NCI-H1417 (cell line): ENCODE measurements at regions not wholly inside any gene's neighbourhood (a gene's known extent, or its start where the extent isn't known, plus 50 kb on each side); places are given as distances from the start of the nearest gene placed in this dataset.

ENCODE experiments used
- DNase-seq, 3 experiments: peaks; one replicate each; lab custom pipeline; 2025; lab: John Stamatoyannopoulos, UW

DNA sequence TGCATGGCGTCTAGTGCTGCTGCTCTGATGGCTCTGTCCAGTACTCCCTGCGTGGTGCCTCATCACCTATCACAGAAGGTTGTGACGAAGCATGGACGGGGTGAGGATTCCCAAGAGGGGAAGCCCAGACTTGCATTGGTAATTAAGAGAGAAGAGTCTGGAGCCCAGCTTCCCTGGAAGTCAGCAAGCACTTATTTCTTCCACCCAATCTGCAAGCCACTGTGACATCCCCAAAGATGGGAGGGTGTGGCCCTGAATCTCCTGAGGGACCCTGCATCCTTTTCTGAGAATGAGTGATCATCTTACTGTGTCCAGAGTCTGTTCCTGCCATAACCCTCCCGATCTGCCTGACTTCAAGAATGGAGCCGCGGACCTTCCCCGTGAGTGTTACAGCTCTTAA is 166.7 kb downstream of the PTPN20 start:
- DNase-seq, result no peak

GRCh38 chr10:47078393-47079203 is 167.4 kb downstream of the PTPN20 start:
- no peak for DNase-seq

DNA sequence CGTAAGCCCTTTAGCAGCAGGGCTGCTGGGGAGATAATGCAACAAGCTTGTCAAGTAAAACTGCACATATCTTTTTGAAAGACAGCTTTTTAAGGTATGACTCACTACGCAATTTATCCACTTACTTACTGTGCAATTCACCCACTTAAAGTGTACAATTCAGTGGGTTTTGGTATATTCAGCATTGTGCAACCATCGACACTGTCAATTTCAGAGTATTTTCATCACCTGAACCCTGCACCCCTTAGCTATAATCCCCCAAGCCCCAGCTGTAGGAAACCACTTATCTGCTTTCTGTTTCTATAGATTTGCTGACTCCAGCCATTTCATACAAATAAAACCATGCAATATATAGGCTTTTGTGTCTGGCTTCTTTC is 168.0 kb downstream of the PTPN20 start:
- DNase-seq, result no peak

GRCh38 chr10:47081264-47081663 is 170.0 kb downstream of the PTPN20 start:
- DNase-seq, result no peak

DNA sequence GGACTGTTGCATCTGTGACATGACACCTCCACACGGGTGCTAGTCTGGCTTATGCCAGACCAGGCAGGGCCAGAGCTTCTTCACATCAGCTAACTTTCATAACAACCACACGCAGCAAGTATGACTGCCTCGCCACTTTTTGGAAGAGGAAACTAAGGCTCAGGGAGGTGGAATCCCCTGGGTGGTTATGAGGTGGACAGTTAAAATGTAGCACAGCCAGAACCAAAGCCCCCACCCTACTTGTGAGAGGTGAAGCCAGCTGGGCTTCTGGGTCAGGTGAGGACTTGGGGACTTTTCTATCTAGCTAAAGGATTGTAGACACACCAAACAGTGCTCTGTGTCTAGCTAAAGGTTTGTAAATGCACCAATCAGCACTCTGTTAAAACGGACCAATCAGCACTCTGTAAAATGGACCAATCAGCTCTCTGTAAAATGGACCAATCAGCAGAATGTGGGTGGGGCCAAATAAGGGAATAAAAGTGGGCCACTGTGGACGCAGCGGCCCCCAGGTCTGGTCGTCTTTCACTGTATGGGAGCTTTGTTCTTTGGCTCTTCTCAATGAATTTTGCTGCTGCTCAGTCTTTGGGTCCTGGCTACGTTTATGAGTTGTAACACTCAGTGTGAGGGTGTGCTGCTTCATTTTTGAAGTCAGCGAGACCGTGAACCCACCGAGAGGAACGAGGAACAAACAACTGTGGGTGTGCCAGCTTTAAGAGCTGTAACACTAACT is 171.0 kb downstream of the PTPN20 start:
- no peak for DNase-seq

GRCh38 chr10:47087667-47088066 is 176.4 kb downstream of the PTPN20 start:
- no peak for DNase-seq

- DNase-seq, result no peak
Measured at GRCh38 chr10:47088656-47089354, 177.6 kb downstream of the PTPN20 start.

GRCh38 chr10:47090042-47090441 is 178.8 kb downstream of the PTPN20 start:
- no peak for DNase-seq

GRCh38 chr10:47090903-47091302 is 179.7 kb downstream of the PTPN20 start:
- no peak for DNase-seq

DNA sequence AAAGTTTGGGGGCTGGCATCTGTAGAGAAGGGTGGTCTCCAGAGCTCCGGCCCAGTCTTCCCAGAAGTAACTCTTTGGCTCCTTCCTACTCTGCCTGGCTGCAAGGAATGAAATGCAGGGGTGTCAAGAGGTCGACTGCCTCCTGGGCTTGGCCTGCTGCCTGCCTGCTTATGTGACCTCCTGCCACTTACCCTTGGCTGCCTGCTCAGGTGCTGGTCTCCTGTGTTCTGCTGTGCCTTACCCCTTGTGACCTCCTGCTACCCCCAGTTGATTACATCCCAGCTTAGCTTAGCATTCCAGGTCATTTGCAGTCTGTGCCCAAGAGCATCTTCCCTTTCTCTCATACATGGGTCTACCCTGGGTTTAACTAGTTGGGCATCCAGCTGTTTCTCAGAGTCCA is 180.2 kb downstream of the PTPN20 start:
- no peak for DNase-seq

DNA sequence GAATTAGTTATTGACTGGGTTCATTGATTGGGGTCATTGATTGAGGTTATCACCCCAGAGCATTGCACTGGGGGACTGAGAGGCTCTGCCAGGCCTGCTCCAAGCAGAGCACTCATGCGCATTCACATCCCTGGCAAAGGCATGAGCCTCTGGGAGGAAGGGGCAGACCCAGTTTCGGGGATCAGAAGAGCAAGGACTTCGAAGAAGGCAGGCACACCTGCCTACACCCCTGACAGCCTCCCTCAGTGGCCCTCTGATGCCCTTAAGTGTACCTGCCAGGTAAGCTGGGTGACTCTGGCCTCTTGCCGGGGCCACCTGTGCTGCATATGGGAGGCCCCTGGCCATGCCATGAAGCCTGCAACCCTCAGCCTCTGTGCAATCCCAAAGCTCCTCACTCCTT is 181.1 kb downstream of the PTPN20 start:
- DNase-seq, result no peak

DNA sequence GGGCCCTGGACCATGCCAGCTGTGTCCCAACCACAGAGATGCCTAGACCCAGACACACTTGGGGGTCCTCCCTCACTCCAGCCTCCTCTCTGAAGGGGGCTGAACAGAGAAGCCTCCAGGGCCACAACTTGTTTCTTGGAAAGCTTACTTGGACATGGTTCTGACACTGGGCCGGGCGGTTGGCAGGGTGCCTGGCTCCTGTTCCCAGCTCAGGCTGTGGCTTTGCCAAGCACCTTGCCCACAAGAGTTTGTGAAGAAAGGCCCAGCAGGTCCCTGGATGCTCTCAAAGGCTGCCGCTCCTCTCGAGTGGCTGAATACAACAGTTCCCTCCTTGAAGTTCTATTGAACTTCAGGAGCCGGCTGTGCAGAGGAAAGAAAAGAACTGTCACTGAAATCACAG is 181.6 kb downstream of the PTPN20 start:
- DNase-seq, result no peak

DNA sequence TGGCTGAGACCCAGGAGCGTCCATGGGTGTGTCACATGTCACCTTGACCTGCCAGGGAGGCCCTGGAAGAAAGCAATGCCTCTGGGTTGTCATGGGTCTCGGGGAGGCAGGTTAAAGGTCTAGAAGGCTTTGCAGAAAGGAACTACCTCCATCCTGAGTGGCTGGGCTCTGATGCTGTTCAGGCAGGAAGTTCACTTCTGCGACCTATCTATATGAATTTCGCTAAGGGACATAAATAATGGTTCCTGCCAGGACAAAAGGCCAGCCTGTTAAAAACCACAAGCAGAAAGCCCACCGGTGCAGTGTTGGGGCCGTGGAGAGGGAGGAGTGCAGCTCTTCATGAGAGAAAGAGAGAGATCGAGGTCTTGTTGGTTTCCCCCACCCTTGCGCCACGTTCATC is 182.9 kb downstream of the PTPN20 start:
- DNase-seq, result no peak

DNA sequence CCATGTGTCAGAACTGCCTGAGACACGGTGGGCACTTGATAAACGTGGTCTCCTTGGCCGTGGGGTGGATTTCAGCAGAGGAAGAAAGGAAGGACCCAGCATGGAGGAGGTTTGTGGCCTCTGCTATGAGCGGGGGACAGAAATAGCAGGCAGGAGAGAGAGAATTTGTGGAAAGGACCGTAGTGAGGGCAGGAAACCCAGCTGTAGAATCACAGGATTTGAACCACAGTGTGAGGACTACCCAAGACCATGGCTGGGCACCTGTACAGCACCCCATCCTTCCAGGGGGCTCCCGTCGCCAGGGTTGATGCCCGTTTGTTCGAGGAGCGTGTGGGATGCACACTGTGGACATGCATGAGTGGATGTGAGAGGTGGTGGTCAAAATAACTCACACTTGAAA is 183.4 kb downstream of the PTPN20 start:
- DNase-seq, result no peak

DNA sequence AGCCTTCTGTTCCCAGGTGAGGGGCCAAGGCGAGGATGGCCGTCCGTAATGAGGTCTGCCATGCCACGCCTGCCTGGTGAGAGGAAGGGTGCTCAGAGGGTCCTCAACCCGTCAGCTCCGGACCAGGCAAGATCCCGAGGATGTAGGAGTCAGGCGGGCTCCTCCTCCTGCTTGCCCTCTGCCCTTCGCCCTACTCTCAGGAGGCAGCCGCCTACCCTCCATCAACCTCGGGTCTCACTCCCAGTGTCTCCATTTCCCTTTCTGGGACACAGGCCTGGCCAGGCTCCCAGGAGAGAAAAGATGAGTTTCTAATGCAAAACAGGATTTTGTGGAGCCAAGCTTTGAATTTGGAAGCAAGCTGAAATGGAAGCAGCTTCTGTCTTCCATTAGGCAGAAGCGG is 184.0 kb downstream of the PTPN20 start:
- DNase-seq, result no peak

GRCh38 chr10:47095848-47096612 is 184.8 kb downstream of the PTPN20 start:
- DNase-seq, result no peak

DNA sequence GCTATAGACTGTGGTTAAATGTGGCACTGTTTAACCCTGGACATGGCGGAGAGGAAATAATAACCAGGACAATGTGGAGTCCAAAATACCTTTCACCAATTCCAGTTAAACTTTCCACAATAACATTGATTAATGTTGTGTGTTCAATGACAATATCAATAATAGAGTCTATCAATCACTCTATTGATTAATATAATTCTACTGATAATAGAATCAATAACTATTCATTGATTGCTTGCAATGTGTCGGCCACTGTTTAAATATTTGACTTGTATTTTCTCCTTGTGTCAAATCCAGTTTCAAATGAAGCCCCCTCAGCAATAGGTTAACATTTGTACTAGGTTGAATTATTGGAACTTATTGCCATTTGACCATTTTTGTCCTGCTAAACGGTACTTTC is 187.0 kb downstream of the PTPN20 start:
- DNase-seq, result no peak

GRCh38 chr10:47098964-47099363 is 187.7 kb downstream of the PTPN20 start:
- no peak for DNase-seq

DNA sequence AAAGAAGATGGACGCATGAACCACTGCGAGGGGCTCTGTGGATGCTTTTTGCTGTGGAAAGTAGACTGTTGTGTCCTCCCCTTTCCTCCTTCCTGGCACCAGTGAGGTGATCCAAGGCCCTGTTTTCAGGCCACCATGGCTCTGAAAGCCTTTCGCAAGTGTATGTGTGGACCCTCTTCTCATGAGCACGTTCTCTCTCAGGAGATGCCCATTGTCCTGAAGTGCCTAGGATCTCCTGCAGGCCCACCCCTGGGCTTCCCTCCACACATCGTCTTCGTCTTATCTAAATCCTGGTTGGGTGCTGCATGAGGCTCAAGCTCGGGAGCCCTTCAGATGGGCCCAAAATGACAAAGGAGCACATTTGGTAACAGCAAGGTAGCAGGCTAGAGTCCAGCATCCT is 188.2 kb downstream of the PTPN20 start:
- DNase-seq, result no peak

- DNase-seq, result no peak
Measured at GRCh38 chr10:47101196-47101595, 190.0 kb downstream of the PTPN20 start.

DNA sequence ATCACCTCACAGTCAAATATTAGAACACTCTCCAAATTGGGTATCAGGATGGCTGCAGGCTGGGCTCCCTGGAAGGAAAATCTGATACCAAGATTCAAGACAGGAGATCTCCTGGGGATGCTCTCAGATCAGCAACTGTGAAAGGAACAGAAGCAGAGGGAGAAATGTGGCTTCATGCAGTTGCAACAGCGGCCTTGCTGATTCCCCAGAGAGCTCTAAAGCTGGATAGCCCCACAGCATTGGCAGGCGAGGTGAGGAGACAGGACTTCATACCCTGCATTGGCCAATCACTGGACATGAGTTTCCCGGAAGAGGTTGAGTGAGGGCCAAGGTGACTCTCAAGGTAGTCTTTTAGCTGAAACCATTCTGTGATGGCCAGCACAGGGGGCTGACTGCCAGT is 190.6 kb downstream of the PTPN20 start:
- no peak for DNase-seq

DNA sequence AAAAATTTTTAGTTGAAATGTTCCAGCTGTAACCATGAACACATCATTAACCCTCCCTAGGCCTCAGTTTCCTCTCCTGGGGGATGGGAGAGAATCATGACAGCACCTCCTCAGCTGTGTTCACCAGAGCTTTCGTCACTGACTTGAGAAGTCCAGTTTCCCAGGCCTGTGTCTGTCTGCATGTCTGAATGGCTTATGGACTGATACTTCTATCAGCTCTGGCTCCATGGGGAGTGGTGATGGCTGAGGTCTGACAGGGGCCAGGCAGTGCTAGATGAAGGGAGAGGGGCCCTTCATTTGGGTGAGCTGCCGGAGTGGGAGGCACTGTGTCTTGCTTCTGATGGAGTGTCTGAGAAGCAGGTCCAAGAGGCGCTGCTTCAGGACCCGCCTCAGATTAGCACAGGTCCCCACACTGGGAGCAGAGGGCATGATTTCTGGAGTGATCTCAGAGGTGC is 192.9 kb downstream of the PTPN20 start:
- no peak for DNase-seq
